ENCODE measurements at regions not wholly inside any gene's neighbourhood (a gene's known extent, or its start where the extent isn't known, plus 50 kb on each side); places are given as distances from the start of the nearest gene placed in this dataset.

- TF ChIP-seq ZMAT4 (CRISPR knock-in tag; IDR thresholded peaks at IDR 0.05) (no peak), IRF2 (CRISPR knock-in tag; IDR thresholded peaks at IDR 0.05; ENCODE audit: borderline replicate concordance, low read depth) (no peak), E2F4 (CRISPR knock-in tag; IDR thresholded peaks at IDR 0.05; ENCODE audit: borderline replicate concordance, low read depth) (no peak), AFF4 (CRISPR knock-in tag; IDR thresholded peaks at IDR 0.05; ENCODE audit: borderline replicate concordance) (no peak), CBFB (CRISPR knock-in tag; IDR thresholded peaks at IDR 0.05; ENCODE audit: low read depth) (no peak)
Measured at GRCh38 chr10:118511711-118512110, 83.7 kb downstream of the PRLHR start (continued).

GRCh38 chr10:118508863-118509262 is 86.6 kb downstream of the PRLHR start:
- no peaks in the 10 kb centered on the region for H3K36me3 Mint-ChIP-seq
- H3K4me3 Mint-ChIP-seq, result no peak overlapping the region
- no peak overlapping the region for H3K27ac Mint-ChIP-seq
- peaks cover 13% of the 10 kb centered on the region for H3K4me1 Mint-ChIP-seq
- H3K27me3 Mint-ChIP-seq (ENCODE audit: low read depth), result no peaks in the 10 kb centered on the region
- POLR2A ChIA-PET, result no interaction called here
- no peaks in the 10 kb centered on the region for H3K9me3 Mint-ChIP-seq
- CTCF ChIA-PET, result interaction anchor here (1.3 kb wide), 1 partner anchor 13 kb away, joined by 5 read pairs; no protein-coding TSS in a partner anchor
- DNase-seq (ENCODE audit: low spot score), result no peak
- ATAC-seq, result no peak
- TF ChIP-seq MXD4 (CRISPR knock-in tag; IDR thresholded peaks at IDR 0.05; ENCODE audit: borderline replicate concordance), result no peak
- no peak for TF ChIP-seq ZNF416 (CRISPR knock-in tag; IDR thresholded peaks at IDR 0.05)
- TF ChIP-seq JUN (CRISPR knock-in tag; IDR thresholded peaks at IDR 0.05), result no peak
- TF ChIP-seq ZMAT4 (CRISPR knock-in tag; IDR thresholded peaks at IDR 0.05), result no peak
- TF ChIP-seq ZSCAN18 (CRISPR knock-in tag; IDR thresholded peaks at IDR 0.05), result no peak
- no peak for TF ChIP-seq ZNF263 (CRISPR knock-in tag; IDR thresholded peaks at IDR 0.05; ENCODE audit: low read depth)
- no peak for TF ChIP-seq IRF1 (CRISPR knock-in tag; IDR thresholded peaks at IDR 0.05)
- TF ChIP-seq TEAD1 (CRISPR knock-in tag; IDR thresholded peaks at IDR 0.05), result no peak

GRCh38 chr10:118508355-118508754 is 87.1 kb downstream of the PRLHR start:
- peaks cover 13% of the 10 kb centered on the region for H3K4me1 Mint-ChIP-seq
- H3K36me3 Mint-ChIP-seq, result no peaks in the 10 kb centered on the region
- no peaks in the 10 kb centered on the region for H3K9me3 Mint-ChIP-seq
- H3K27ac Mint-ChIP-seq, result no peak overlapping the region
- ChIA-PET CTCF (interaction anchor here (1.3 kb wide), 1 partner anchor 12 kb away, joined by 5 read pairs; no protein-coding TSS in a partner anchor), POLR2A (no interaction called here)
- ATAC-seq (no peak), DNase-seq (ENCODE audit: low spot score) (no peak)
- no peak overlapping the region for H3K4me3 Mint-ChIP-seq
- TF ChIP-seq JUN (CRISPR knock-in tag; IDR thresholded peaks at IDR 0.05), result no peak
- no peak for TF ChIP-seq CTCF (IDR thresholded peaks at IDR 0.05)
- no peak for TF ChIP-seq TEAD4 (CRISPR knock-in tag; IDR thresholded peaks at IDR 0.05)
- no peak for TF ChIP-seq GABPB1 (CRISPR knock-in tag; IDR thresholded peaks at IDR 0.05)
- no peak for TF ChIP-seq HMGA2 (CRISPR knock-in tag; IDR thresholded peaks at IDR 0.05)
- TF ChIP-seq ZNF532 (CRISPR knock-in tag; IDR thresholded peaks at IDR 0.05; ENCODE audit: borderline replicate concordance), result no peak
- no peaks in the 10 kb centered on the region for H3K27me3 Mint-ChIP-seq (ENCODE audit: low read depth)
